PC-3 (cell line): ENCODE measurements at regions not wholly inside any gene's neighbourhood (a gene's known extent, or its start where the extent isn't known, plus 50 kb on each side); places are given as distances from the start of the nearest gene placed in this dataset.
"Not testable (repeated sequence)": the region's sequence is repeated elsewhere in the genome, so short reads cannot be mapped to it uniquely, and the experiment has no call there.

Experiments used
- CTCF ChIP-seq: fragments of 300-600 bp; sonication (generic); conservative IDR thresholded peaks from 2 replicates; pipeline ENCODE4 v1.5.1; 2017; ENCODE audit warnings: antibody characterized with exemption, low read depth, mild to moderate bottlenecking, low read length
- EZH2 ChIP-seq: fragments of 300-600 bp; sonication (generic); IDR thresholded peaks from one replicate; pipeline ENCODE4 v1.6.1; 2017; ENCODE audit warnings: antibody characterized with exemption, mild to moderate bottlenecking, low read length; ENCODE audit not compliant: unreplicated experiment

- not testable (repeated sequence) for TF ChIP-seq CTCF, EZH2
These were observed 57.9 kb upstream of the GPR31 start for GRCh38 chr6:167215429-167216250.
